ENCODE measurements at regions not wholly inside any gene's neighbourhood (a gene's known extent, or its start where the extent isn't known, plus 50 kb on each side); places are given as distances from the start of the nearest gene placed in this dataset.

GRCh38 chr6:20025681-20026080, 186.6 kb downstream of the MBOAT1 start:
- 85 to 96% (median 94%) methylated on average over 2 of the region's 2 CpGs for WGBS, 5 donors
- TF ChIP-seq EP300 (IDR thresholded peaks at IDR 0.05) (no peak), CTCF (IDR thresholded peaks at IDR 0.05) (no peak), POLR2AphosphoS5 (IDR thresholded peaks at IDR 0.05) (no peak), POLR2A (IDR thresholded peaks at IDR 0.05) (no peak)
- intact Hi-C loops (cut with DNase I; ENCODE audit: low total_unique reads), result no loop called here
- Histone ChIP-seq H3K4me3 (no peak overlapping the region), H3K4me1 (no peaks in the 10 kb centered on the region), H3K27me3 (no peaks in the 10 kb centered on the region), H3K9me3 (no peaks in the 10 kb centered on the region), H3K27ac (no peak overlapping the region), H3K36me3 (no peaks in the 10 kb centered on the region)
- DNase-seq, result no peak

GRCh38 chr6:20028143-20028542, 184.1 kb downstream of the MBOAT1 start:
- peaks cover 0 to 15% (median 0%) of the 10 kb centered on the region in 3 donors for H3K27me3 ChIP-seq
- 64 to 76% (median 75%) methylated on average over 9 of the region's 9 CpGs for WGBS, 5 donors
- no peaks in the 10 kb centered on the region for H3K36me3 ChIP-seq
- H3K9me3 ChIP-seq, result peaks cover 0 to 4% (median 0%) of the 10 kb centered on the region in 4 donors
- H3K4me3 ChIP-seq, result no peak overlapping the region
- no peak for TF ChIP-seq POLR2A (IDR thresholded peaks at IDR 0.05)
- TF ChIP-seq POLR2AphosphoS5 (IDR thresholded peaks at IDR 0.05), result no peak
- no peak for TF ChIP-seq CTCF (IDR thresholded peaks at IDR 0.05)
- no peak for TF ChIP-seq EP300 (IDR thresholded peaks at IDR 0.05)
- no peaks in the 10 kb centered on the region for H3K4me1 ChIP-seq
- intact Hi-C loops (cut with DNase I; ENCODE audit: low total_unique reads), result no loop called here
- no peak for DNase-seq
- H3K27ac ChIP-seq, result no peak overlapping the region

- no peak for DNase-seq
- H3K4me3 ChIP-seq, result no peak overlapping the region
- no peaks in the 10 kb centered on the region for H3K36me3 ChIP-seq
- no peak overlapping the region for H3K27ac ChIP-seq
- TF ChIP-seq POLR2A (IDR thresholded peaks at IDR 0.05) (no peak), CTCF (IDR thresholded peaks at IDR 0.05) (no peak), EP300 (IDR thresholded peaks at IDR 0.05) (no peak), POLR2AphosphoS5 (IDR thresholded peaks at IDR 0.05) (no peak)
- 80 to 89% (median 87%) methylated on average over 4 of the region's 4 CpGs for WGBS, 5 donors
- intact Hi-C loops (cut with DNase I; ENCODE audit: low total_unique reads), result no loop called here
- H3K9me3 ChIP-seq, result peaks cover 0 to 4% (median 0%) of the 10 kb centered on the region in 4 donors
- H3K27me3 ChIP-seq, result peaks cover 0 to 15% (median 0%) of the 10 kb centered on the region in 3 donors
- H3K4me1 ChIP-seq, result no peaks in the 10 kb centered on the region
Observed at GRCh38 chr6:20028562-20028961, 183.7 kb downstream of the MBOAT1 start.

- TF ChIP-seq POLR2AphosphoS5 (IDR thresholded peaks at IDR 0.05) (no peak), CTCF (IDR thresholded peaks at IDR 0.05) (no peak), POLR2A (IDR thresholded peaks at IDR 0.05) (no peak), EP300 (IDR thresholded peaks at IDR 0.05) (no peak)
- Histone ChIP-seq H3K27ac (no peak overlapping the region), H3K36me3 (no peaks in the 10 kb centered on the region), H3K9me3 (peaks cover 0 to 4% (median 0%) of the 10 kb centered on the region in 4 donors), H3K4me1 (no peaks in the 10 kb centered on the region), H3K4me3 (no peak overlapping the region), H3K27me3 (peaks cover 0 to 15% (median 0%) of the 10 kb centered on the region in 3 donors)
- 83 to 97% (median 91%) methylated on average over 3 of the region's 3 CpGs for WGBS, 5 donors
- intact Hi-C loops (cut with DNase I; ENCODE audit: low total_unique reads), result no loop called here
- DNase-seq, result no peak
Observed at GRCh38 chr6:20029979-20030378, 182.3 kb downstream of the MBOAT1 start.
